GM12878 (cell line): ENCODE measurements at regions not wholly inside any gene's neighbourhood (a gene's known extent, or its start where the extent isn't known, plus 50 kb on each side); places are given as distances from the start of the nearest gene placed in this dataset.

Experiments
- ATAC-seq: fragments of 200-7000 bp; cut with Tn5 transposase; 3 replicates; pipeline ENCODE4 v1.9.1; 2020; ENCODE audit warnings: mild to moderate bottlenecking, moderate library complexity
- BruUV-seq: library from RNA; stranded (reverse); fragments of 400-500 nt; replicated peaks from 2 replicates; lab custom pipeline; 2021; lab: Mats Ljungman, UMichigan
- CTCF ChIA-PET: fragments of 300-600 bp; sonication (Branson Sonifier 250); formaldehyde crosslinking; extraction: SDS; loops from one replicate; lab custom pipeline; 2021; ENCODE audit warnings: inconsistent platforms; lab: Yijun Ruan, JAX
- POLR2A ChIA-PET: fragments of 350-600 bp; formaldehyde crosslinking; extraction: SDS; loops from one replicate; lab custom pipeline; 2021; ENCODE audit warnings: inconsistent platforms; lab: Charles Lee
- RAD21 ChIA-PET: fragments of 300-600 bp; sonication (Branson Sonifier 250); formaldehyde crosslinking; loops from one replicate; lab custom pipeline; 2023; ENCODE audit warnings: antibody characterized with exemption; ENCODE audit not compliant: unreplicated experiment; lab: Charles Lee
- SMC1A ChIA-PET: fragments of 300-600 bp; sonication (Branson Sonifier 250); formaldehyde crosslinking; loops from one replicate; lab custom pipeline; 2023; ENCODE audit not compliant: unreplicated experiment, uncharacterized antibody; lab: Charles Lee
- DNase-seq: peaks from one replicate; pipeline ENCODE4 v3.0.0-alpha.2; 2011; ENCODE audit warnings: low read depth, low spot score
- FAIRE-seq: peaks from 3 replicates; lab custom pipeline; 2011; peaks lifted over from hg19 to GRCh38; lab: Jason Lieb, UNC
- H2AFZ ChIP-seq: 2 replicates; pipeline ENCODE4 v1.6.0; 2011; ENCODE audit warnings: low read depth, low read length, control low read depth; ENCODE audit not compliant: control insufficient read depth
- H3K27ac ChIP-seq: 2 replicates; pipeline ENCODE4 v1.5.1; 2011; ENCODE audit warnings: control low read depth; ENCODE audit not compliant: control insufficient read depth, insufficient read depth
- H3K27me3 ChIP-seq, 2 experiments: replicated peaks in 1 of 2; 2 replicates each; pipeline versions ENCODE4 v1.6.0 to v1.6.1; 2011; ENCODE audit warnings: low read length in 1 of 2; ENCODE audit not compliant: control insufficient read depth in 2 of 2, insufficient read depth in 2 of 2
- H3K36me3 ChIP-seq, 2 experiments: 2 replicates each; pipeline ENCODE4 v1.5.1; 2011; ENCODE audit warnings: low read length in 1 of 2; ENCODE audit not compliant: control insufficient read depth in 2 of 2, insufficient read depth in 2 of 2
- H3K4me1 ChIP-seq: 2 replicates; pipeline ENCODE4 v1.6.1; 2011; ENCODE audit warnings: mild to moderate bottlenecking, low read length, moderate library complexity, mixed read lengths; ENCODE audit not compliant: control insufficient read depth, insufficient read depth
- H3K4me2 ChIP-seq: 2 replicates; pipeline ENCODE4 v1.6.0; 2011; ENCODE audit warnings: control low read depth; ENCODE audit not compliant: control insufficient read depth, insufficient read depth
- H3K4me3 ChIP-seq: fragments of 200-600 bp; sonication (generic); 2 replicates; pipeline ENCODE4 v1.5.1; 2016
- H3K79me2 ChIP-seq: 2 replicates; pipeline ENCODE4 v1.6.0; 2011; ENCODE audit warnings: low read length; ENCODE audit not compliant: control insufficient read depth, insufficient read depth
- H3K9ac ChIP-seq: 2 replicates; pipeline ENCODE4 v1.8.0; 2011; ENCODE audit warnings: low read length, control low read depth, mixed read lengths; ENCODE audit not compliant: control insufficient read depth, insufficient read depth
- H3K9me3 ChIP-seq: replicated peaks from 3 replicates; pipeline ENCODE4 v1.5.1; 2011; ENCODE audit warnings: mild to moderate bottlenecking, low read length; ENCODE audit not compliant: control insufficient read depth, insufficient read depth
- H4K20me1 ChIP-seq: 2 replicates; pipeline ENCODE4 v1.6.0; 2011; ENCODE audit not compliant: control insufficient read depth, insufficient read depth
- ATF3 ChIP-seq: IDR thresholded peaks from 2 replicates; pipeline ENCODE4 v1.6.1; 2011; ENCODE audit warnings: low read depth, mild to moderate bottlenecking, low read length, moderate library complexity, borderline replicate concordance; ENCODE audit errors: extremely low read depth
- CUX1 ChIP-seq: IDR thresholded peaks from 2 replicates; pipeline ENCODE4 v1.6.1; 2012; ENCODE audit warnings: improper control_type of control experiment, low read depth, low read length; ENCODE audit not compliant: insufficient replicate concordance
- FOXM1 ChIP-seq: IDR thresholded peaks from 2 replicates; pipeline ENCODE4 v1.6.1; 2012; ENCODE audit warnings: low read depth, mild to moderate bottlenecking, inconsistent platforms, low read length, moderate library complexity
- HCFC1 ChIP-seq: fragments of 150-350 bp; IDR thresholded peaks from 2 replicates; pipeline ENCODE4 v1.6.1; 2014; ENCODE audit warnings: low read length
- MAX ChIP-seq: IDR thresholded peaks from 2 replicates; pipeline ENCODE4 v1.6.1; 2012; ENCODE audit warnings: low read depth, low read length, improper control_type of control experiment
- MEF2B ChIP-seq: fragments of 450-650 bp; IDR thresholded peaks from 2 replicates; pipeline ENCODE4 v1.6.1; 2018; ENCODE audit warnings: mild to moderate bottlenecking, moderate library complexity; ENCODE audit not compliant: partially characterized antibody, poor library complexity, severe bottlenecking
- MLLT1 ChIP-seq: fragments of 450-650 bp; IDR thresholded peaks from 2 replicates; pipeline ENCODE4 v1.6.1; 2016; ENCODE audit warnings: mild to moderate bottlenecking
- RAD51 ChIP-seq: fragments of 450-650 bp; IDR thresholded peaks from 2 replicates; pipeline ENCODE4 v1.6.1; 2016; ENCODE audit warnings: moderate library complexity, mild to moderate bottlenecking, inconsistent platforms
- RFX5 ChIP-seq: IDR thresholded peaks from 2 replicates; pipeline ENCODE4 v1.6.1; 2011; ENCODE audit warnings: low read depth, low read length, improper control_type of control experiment
- SMAD1 ChIP-seq: fragments of 450-650 bp; IDR thresholded peaks from 2 replicates; pipeline ENCODE4 v1.6.1; 2018; ENCODE audit warnings: mild to moderate bottlenecking, low read depth; ENCODE audit not compliant: partially characterized antibody
- ZBTB11 ChIP-seq: fragments of 450-650 bp; formaldehyde crosslinking; IDR thresholded peaks from 2 replicates; pipeline ENCODE4 v1.5.0; 2022; ENCODE audit warnings: mild to moderate bottlenecking, missing genetic modification characterization
- ZNF207 ChIP-seq: fragments of 450-650 bp; IDR thresholded peaks from 2 replicates; pipeline ENCODE4 v1.6.1; 2014; ENCODE audit warnings: antibody characterized with exemption, mild to moderate bottlenecking, borderline replicate concordance
- ZNF24 ChIP-seq: fragments of 450-650 bp; IDR thresholded peaks from 2 replicates; pipeline ENCODE4 v1.6.1; 2017; ENCODE audit warnings: antibody characterized with exemption, mild to moderate bottlenecking
- ZNF384 ChIP-seq: IDR thresholded peaks from 2 replicates; pipeline ENCODE4 v1.6.1; 2012; ENCODE audit warnings: low read depth, mild to moderate bottlenecking, low read length, improper control_type of control experiment, borderline replicate concordance
- ZNF622 ChIP-seq: fragments of 450-650 bp; IDR thresholded peaks from 2 replicates; pipeline ENCODE4 v1.6.1; 2017; ENCODE audit warnings: mild to moderate bottlenecking, inconsistent platforms
- WGBS: methylation state at CpG from one replicate; pipeline ENCODE4 v1.1.6; 2016; ENCODE audit warnings: low lambda C conversion rate; ENCODE audit not compliant: insufficient replicate concordance, insufficient coverage; ENCODE audit errors: missing lambda C conversion rate; 5-methylcytosine and 5-hydroxymethylcytosine counted together
- in situ Hi-C: fragments of 300-500 bp; cut with MboI; formaldehyde crosslinking; loops from 9 replicates; pipeline ENCODE4 v1.14.3; 2018; ENCODE audit warnings: mixed read lengths
- intact Hi-C: fragments of 100-400 bp; cut with micrococcal nuclease; formaldehyde crosslinking; loops from one replicate; pipeline ENCODE4 v1.14.2; 2022; ENCODE audit not compliant: unreplicated experiment

GRCh38 chr5:66469684-66470083 is 126.5 kb upstream of the MAST4 start:
- Histone ChIP-seq H3K27me3 (no peaks in the 10 kb centered on the region), H3K79me2 (no peaks in the 10 kb centered on the region), H3K4me1 (no peaks in the 10 kb centered on the region), H3K9ac (no peak overlapping the region), H3K9me3 (no peaks in the 10 kb centered on the region; the same call in 2 of the 3 replicates), H4K20me1 (no peaks in the 10 kb centered on the region), H3K4me3 (no peak overlapping the region), H3K27ac (no peak overlapping the region), H2AFZ (no peak overlapping the region), H3K36me3 (no peaks in the 10 kb centered on the region), H3K4me2 (no peak overlapping the region)
- BruUV-seq = no TSS peak
- DNase-seq (no peak), ATAC-seq (no peak), FAIRE-seq (no peak)
- WGBS = 100% methylated on average over 1 of the region's 1 CpG
- SMC1A ChIA-PET = no interaction called here
- POLR2A ChIA-PET = no interaction called here
- in situ Hi-C loops (no loop called here), intact Hi-C loops (no loop called here)
- RAD21 ChIA-PET = no interaction called here
- CTCF ChIA-PET = interaction anchor here (1.6 kb wide), 1 partner anchor 163 kb away, joined by 5 read pairs; no protein-coding TSS in a partner anchor
- TF ChIP-seq MEF2B (no peak), SMAD1 (no peak), ZBTB11 (no peak), ZNF384 (no peak), FOXM1 (no peak), MLLT1 (no peak), ZNF622 (no peak), ATF3 (no peak), CUX1 (no peak), MAX (no peak), ZNF24 (no peak), HCFC1 (no peak), RAD51 (no peak), ZNF207 (no peak), RFX5 (no peak)
